Smooth muscle cell (in vitro differentiated cells): ENCODE measurements at regions not wholly inside any gene's neighbourhood (a gene's known extent, or its start where the extent isn't known, plus 50 kb on each side); places are given as distances from the start of the nearest gene placed in this dataset.

Experiments
- DNase-seq: peaks from one replicate; lab custom pipeline; 2025; ENCODE audit not compliant: unreplicated experiment; lab: John Stamatoyannopoulos, UW
- H2AFZ ChIP-seq: fragments of 200-600 bp; sonication (generic); 2 replicates; pipeline ENCODE4 v1.6.0; 2016; ENCODE audit warnings: antibody characterized with exemption, low read depth, mild to moderate bottlenecking
- H3F3A ChIP-seq: fragments of 200-600 bp; sonication (generic); 2 replicates; pipeline ENCODE4 v1.6.0; 2017; ENCODE audit warnings: antibody characterized with exemption, low read depth
- H3K27ac ChIP-seq: fragments of 200-600 bp; sonication (generic); 2 replicates; pipeline ENCODE4 v1.5.1; 2016; ENCODE audit warnings: low read depth, mild to moderate bottlenecking
- H3K27me3 ChIP-seq: fragments of 200-600 bp; sonication (generic); 2 replicates; pipeline ENCODE4 v1.6.1; 2016; ENCODE audit warnings: low read depth, mild to moderate bottlenecking
- H3K36me3 ChIP-seq: fragments of 200-600 bp; sonication (generic); 2 replicates; pipeline ENCODE4 v1.5.1; 2016; ENCODE audit warnings: low read depth
- H3K4me1 ChIP-seq: fragments of 200-600 bp; sonication (generic); 2 replicates; pipeline ENCODE4 v1.5.1; 2016; ENCODE audit warnings: low read depth
- H3K4me2 ChIP-seq: fragments of 200-600 bp; sonication (generic); 2 replicates; pipeline ENCODE4 v1.6.0; 2016; ENCODE audit warnings: mild to moderate bottlenecking
- H3K4me3 ChIP-seq: fragments of 200-600 bp; sonication (generic); 2 replicates; pipeline ENCODE4 v1.5.1; 2016; ENCODE audit warnings: mild to moderate bottlenecking
- H3K79me2 ChIP-seq: fragments of 200-600 bp; sonication (generic); 2 replicates; pipeline ENCODE4 v1.6.0; 2016; ENCODE audit warnings: low read depth, mild to moderate bottlenecking
- H3K9ac ChIP-seq: fragments of 200-600 bp; sonication (generic); 2 replicates; pipeline ENCODE4 v1.6.0; 2016; ENCODE audit warnings: low read depth
- H3K9me3 ChIP-seq: fragments of 200-600 bp; sonication (generic); replicated peaks from 2 replicates; pipeline ENCODE4 v1.5.1; 2016; ENCODE audit warnings: low read depth
- H4K20me1 ChIP-seq: fragments of 200-600 bp; sonication (generic); 2 replicates; pipeline ENCODE4 v1.6.0; 2016; ENCODE audit warnings: low read depth
- CTCF ChIP-seq: fragments of 200-600 bp; sonication (generic); IDR thresholded peaks from 2 replicates; pipeline ENCODE4 v1.5.1; 2017; ENCODE audit warnings: borderline replicate concordance, mild to moderate bottlenecking, antibody characterized with exemption; ENCODE audit not compliant: insufficient read depth, poor library complexity, severe bottlenecking
- WGBS: methylation state at CpG from one replicate; pipeline ENCODE4 v1.1.7; 2016; ENCODE audit warnings: low lambda C conversion rate; 5-methylcytosine and 5-hydroxymethylcytosine counted together

GRCh38 chr3:73222126-73222525 lies 160.7 kb downstream of the EBLN2 start:
- TF ChIP-seq CTCF = no peak
- Histone ChIP-seq H3K9ac (no peak overlapping the region), H2AFZ (no peak overlapping the region), H3K27me3 (no peaks in the 10 kb centered on the region), H3K4me3 (no peak overlapping the region), H3K9me3 (no peaks in the 10 kb centered on the region), H3K79me2 (no peaks in the 10 kb centered on the region), H3K4me2 (no peak overlapping the region), H3K27ac (no peak overlapping the region), H4K20me1 (no peaks in the 10 kb centered on the region), H3F3A (no peaks in the 10 kb centered on the region), H3K4me1 (no peaks in the 10 kb centered on the region), H3K36me3 (no peaks in the 10 kb centered on the region)
- no peak for DNase-seq
- WGBS = 82% methylated on average over 4 of the region's 4 CpGs

- Histone ChIP-seq H3K36me3 (no peaks in the 10 kb centered on the region), H3K9me3 (no peaks in the 10 kb centered on the region), H3K79me2 (no peaks in the 10 kb centered on the region), H3K4me2 (no peak overlapping the region), H3K9ac (no peak overlapping the region), H4K20me1 (no peaks in the 10 kb centered on the region), H3K4me3 (no peak overlapping the region), H2AFZ (no peak overlapping the region), H3K4me1 (no peaks in the 10 kb centered on the region), H3F3A (no peaks in the 10 kb centered on the region), H3K27ac (no peak overlapping the region), H3K27me3 (no peaks in the 10 kb centered on the region)
- no peak for DNase-seq
- 84% methylated on average over 8 of the region's 8 CpGs for WGBS
- TF ChIP-seq CTCF = no peak
Measured at GRCh38 chr3:73225146-73225855, 163.8 kb downstream of the EBLN2 start.

GRCh38 chr3:73225991-73226390 lies 164.5 kb downstream of the EBLN2 start:
- Histone ChIP-seq H3K4me1 (no peaks in the 10 kb centered on the region), H3K27ac (no peak overlapping the region), H3K9ac (no peak overlapping the region), H3K4me2 (no peak overlapping the region), H3F3A (no peaks in the 10 kb centered on the region), H3K79me2 (no peaks in the 10 kb centered on the region), H4K20me1 (no peaks in the 10 kb centered on the region), H2AFZ (no peak overlapping the region), H3K9me3 (no peaks in the 10 kb centered on the region), H3K27me3 (no peaks in the 10 kb centered on the region), H3K4me3 (no peak overlapping the region), H3K36me3 (no peaks in the 10 kb centered on the region)
- no peak for TF ChIP-seq CTCF
- WGBS = 57% methylated on average over 2 of the region's 2 CpGs
- no peak for DNase-seq

GRCh38 chr3:73228000-73228399 lies 166.5 kb downstream of the EBLN2 start:
- no peak for TF ChIP-seq CTCF
- no peaks in the 10 kb centered on the region for H3K27me3 ChIP-seq
- no peak overlapping the region for H3K9ac ChIP-seq
- H3K4me3 ChIP-seq = no peak overlapping the region
- H3K9me3 ChIP-seq = no peaks in the 10 kb centered on the region
- H4K20me1 ChIP-seq = no peaks in the 10 kb centered on the region
- H2AFZ ChIP-seq = no peak overlapping the region
- no peaks in the 10 kb centered on the region for H3K36me3 ChIP-seq
- H3K4me1 ChIP-seq = no peaks in the 10 kb centered on the region
- DNase-seq = no peak
- 82% methylated on average over 4 of the region's 5 CpGs for WGBS
- no peaks in the 10 kb centered on the region for H3F3A ChIP-seq
- H3K79me2 ChIP-seq = no peaks in the 10 kb centered on the region
- no peak overlapping the region for H3K4me2 ChIP-seq
- H3K27ac ChIP-seq = no peak overlapping the region
